SK-N-SH (cell line): ENCODE measurements at regions not wholly inside any gene's neighbourhood (a gene's known extent, or its start where the extent isn't known, plus 50 kb on each side); places are given as distances from the start of the nearest gene placed in this dataset.

Experiments
- CTCF ChIA-PET: fragments of 300-600, 350-600 bp; formaldehyde crosslinking; extraction: SDS; loops from one replicate; lab custom pipeline; 2021; lab: Yijun Ruan, JAX
- POLR2A ChIA-PET: fragments of 350-600 bp; sonication (Branson Sonifier 250); formaldehyde crosslinking; extraction: SDS; loops from one replicate; lab custom pipeline; 2020; ENCODE audit warnings: antibody characterized with exemption, inconsistent platforms; lab: Yijun Ruan, JAX
- DNase-seq: peaks from one replicate; pipeline ENCODE4 v3.0.0; 2012
- H2AFZ ChIP-seq: fragments of 200-600 bp; sonication (generic); 2 replicates; pipeline ENCODE4 v1.8.1; 2016; ENCODE audit warnings: antibody characterized with exemption, mild to moderate bottlenecking, low read depth
- H3F3A ChIP-seq: fragments of 200-600 bp; sonication (generic); replicated peaks from 2 replicates; pipeline ENCODE3; 2016; ENCODE audit warnings: antibody characterized with exemption, mild to moderate bottlenecking; ENCODE audit not compliant: insufficient read depth
- H3K27ac ChIP-seq, 2 experiments: fragments of 200-500 bp in 1 of 2; fragments of 200-600 bp in 1 of 2; sonication (Bioruptor generic) in 1 of 2; sonication (generic), shearing (Covaris generic) in 1 of 2; 2 replicates each; pipeline versions ENCODE4 v1.5.1 to v1.6.1; 2014 to 2016; ENCODE audit warnings: low read depth in 2 of 2, inconsistent platforms in 1 of 2, low read length in 1 of 2, mild to moderate bottlenecking in 1 of 2, mixed read lengths in 1 of 2
- H3K27me3 ChIP-seq: fragments of 200-600 bp; sonication (generic), shearing (Covaris generic); 2 replicates; pipeline ENCODE4 v1.6.1; 2016; ENCODE audit warnings: mixed run types; ENCODE audit not compliant: insufficient read depth
- H3K36me3 ChIP-seq, 2 experiments: fragments of 200-500 bp in 1 of 2; fragments of 200-600 bp in 1 of 2; sonication (Bioruptor generic) in 1 of 2; sonication (generic) in 1 of 2; replicated peaks in 1 of 2; 2 replicates each; pipeline versions ENCODE3 to v1.5.1; 2014 to 2016; ENCODE audit warnings: low read length in 1 of 2, mild to moderate bottlenecking in 1 of 2; ENCODE audit not compliant: insufficient read depth in 2 of 2, control insufficient read depth in 1 of 2
- H3K4me1 ChIP-seq, 2 experiments: fragments of 200-500 bp in 1 of 2; fragments of 200-600 bp in 1 of 2; sonication (Bioruptor generic) in 1 of 2; sonication (generic), shearing (Covaris generic) in 1 of 2; 2 replicates each; pipeline versions ENCODE4 v1.5.1 to v1.6.1; 2014 to 2016; ENCODE audit warnings: low read depth in 1 of 2, low read length in 1 of 2, mixed run types in 1 of 2; ENCODE audit not compliant: insufficient read depth in 2 of 2, control insufficient read depth in 1 of 2
- H3K4me2 ChIP-seq: fragments of 200-600 bp; sonication (generic), shearing (Covaris generic); 2 replicates; pipeline ENCODE4 v1.6.1; 2017; ENCODE audit warnings: mixed run types
- H3K4me3 ChIP-seq, 2 experiments: fragments of 200-500 bp in 1 of 2; fragments of 200-600 bp in 1 of 2; sonication (Bioruptor generic) in 1 of 2; sonication (generic), shearing (Covaris generic) in 1 of 2; 2 replicates each; pipeline versions ENCODE4 v1.5.1 to v1.8.1; 2014 to 2016; ENCODE audit warnings: low read depth in 2 of 2, inconsistent platforms in 1 of 2, low read length in 1 of 2, mild to moderate bottlenecking in 1 of 2, mixed read lengths in 1 of 2, moderate library complexity in 1 of 2
- H3K79me2 ChIP-seq: fragments of 200-600 bp; sonication (generic); 2 replicates; pipeline ENCODE4 v1.8.1; 2017; ENCODE audit warnings: mild to moderate bottlenecking; ENCODE audit not compliant: insufficient read depth
- H3K9ac ChIP-seq: fragments of 200-600 bp; sonication (generic); 2 replicates; pipeline ENCODE4 v1.6.1; 2017; ENCODE audit warnings: mixed run types
- H3K9me2 ChIP-seq: fragments of 200-600 bp; sonication (generic); 2 replicates; pipeline ENCODE4 v1.6.1; 2017; ENCODE audit warnings: mixed run types
- H3K9me3 ChIP-seq: fragments of 200-600 bp; sonication (generic); 2 replicates; pipeline ENCODE4 v1.6.1; 2017; ENCODE audit warnings: mixed run types, mild to moderate bottlenecking, moderate library complexity
- H4K20me1 ChIP-seq: fragments of 200-600 bp; sonication (generic); 2 replicates; pipeline ENCODE4 v1.6.1; 2017; ENCODE audit warnings: mild to moderate bottlenecking, mixed run types; ENCODE audit not compliant: insufficient read depth
- CHD2 ChIP-seq: fragments of 150-350 bp; IDR thresholded peaks from 2 replicates; pipeline ENCODE4 v1.6.1; 2018; ENCODE audit warnings: low read length; ENCODE audit not compliant: partially characterized antibody
- ELF1 ChIP-seq: IDR thresholded peaks from 2 replicates; pipeline ENCODE4 v1.4.0; 2012
- EP300 ChIP-seq, 2 experiments: IDR thresholded peaks; 2 replicates each; pipeline versions ENCODE4 v1.4.0 to v1.6.1; 2012; ENCODE audit warnings: borderline replicate concordance in 1 of 2, low read depth in 1 of 2, low read length in 1 of 2
- EZH2phosphoT487 ChIP-seq: fragments of 200-600 bp; sonication (generic); IDR thresholded peaks from 2 replicates; pipeline ENCODE4 v1.6.1; 2017; ENCODE audit warnings: low read depth, mixed run types, mild to moderate bottlenecking, antibody characterized with exemption, moderate library complexity, borderline replicate concordance
- FOXJ3 ChIP-seq: sonication (generic); formaldehyde crosslinking; IDR thresholded peaks from 2 replicates; pipeline ENCODE4 v1.5.1; 2020; ENCODE audit warnings: mild to moderate bottlenecking, missing genetic modification reagents
- FOXM1 ChIP-seq: IDR thresholded peaks from 2 replicates; pipeline ENCODE4 v1.4.0; 2012; ENCODE audit warnings: low read depth, mild to moderate bottlenecking
- GATA2 ChIP-seq: sonication (generic); formaldehyde crosslinking; IDR thresholded peaks from 2 replicates; pipeline ENCODE4 v1.5.0; 2020; ENCODE audit warnings: mild to moderate bottlenecking, missing genetic modification reagents
- MAX ChIP-seq: IDR thresholded peaks from 2 replicates; pipeline ENCODE4 v1.4.0; 2012; ENCODE audit warnings: low read depth
- MEF2A ChIP-seq: IDR thresholded peaks from 2 replicates; pipeline ENCODE4 v1.4.0; 2012; ENCODE audit warnings: low read depth, borderline replicate concordance
- NFIC ChIP-seq: IDR thresholded peaks from 2 replicates; pipeline ENCODE4 v1.4.0; 2012; ENCODE audit warnings: borderline replicate concordance
- RAD21 ChIP-seq: IDR thresholded peaks from 2 replicates; pipeline ENCODE4 v1.6.1; 2012; ENCODE audit warnings: mild to moderate bottlenecking, low read length
- RCOR1 ChIP-seq: fragments of 150-350 bp; IDR thresholded peaks from 2 replicates; pipeline ENCODE4 v1.6.1; 2017; ENCODE audit warnings: antibody characterized with exemption, low read length
- REST ChIP-seq: IDR thresholded peaks from 2 replicates; pipeline ENCODE4 v1.6.1; 2012; ENCODE audit warnings: mild to moderate bottlenecking, low read depth, low read length, moderate library complexity
- RFX5 ChIP-seq: IDR thresholded peaks from 2 replicates; pipeline ENCODE4 v1.6.1; 2012; ENCODE audit warnings: mild to moderate bottlenecking, improper control_type of control experiment, low read length
- RXRA ChIP-seq: IDR thresholded peaks from 2 replicates; pipeline ENCODE4 v1.4.0; 2012; ENCODE audit warnings: low read depth, mild to moderate bottlenecking, borderline replicate concordance
- SIN3A ChIP-seq: IDR thresholded peaks from 2 replicates; pipeline ENCODE4 v1.6.1; 2012; ENCODE audit warnings: low read depth, mild to moderate bottlenecking, low read length, moderate library complexity, borderline replicate concordance
- SMC3 ChIP-seq: IDR thresholded peaks from 2 replicates; pipeline ENCODE4 v1.6.1; 2012; ENCODE audit warnings: low read depth, low read length, improper control_type of control experiment
- TEAD4 ChIP-seq: IDR thresholded peaks from 2 replicates; pipeline ENCODE4 v1.4.0; 2012; ENCODE audit warnings: mild to moderate bottlenecking, borderline replicate concordance; ENCODE audit not compliant: insufficient read depth
- USF1 ChIP-seq: IDR thresholded peaks from 2 replicates; pipeline ENCODE4 v1.4.0; 2012; ENCODE audit warnings: low read depth, borderline replicate concordance
- USF2 ChIP-seq: fragments of 150-350 bp; IDR thresholded peaks from 2 replicates; pipeline ENCODE4 v1.6.1; 2017; ENCODE audit warnings: antibody characterized with exemption, low read length, low read depth, borderline replicate concordance
- YY1 ChIP-seq: IDR thresholded peaks from 2 replicates; pipeline ENCODE4 v1.4.0; 2012; ENCODE audit warnings: low read depth, mild to moderate bottlenecking
- WGBS: methylation state at CpG from one replicate; pipeline ENCODE4 v1.1.6; 2017; ENCODE audit warnings: low lambda C conversion rate; 5-methylcytosine and 5-hydroxymethylcytosine counted together

GRCh38 chr11:23606191-23606590, 745.9 kb upstream of the CCDC179 start (continued):
- TF ChIP-seq ELF1: no peak
- no peak for TF ChIP-seq USF2
- TF ChIP-seq TEAD4: no peak
- TF ChIP-seq EP300 (IDR thresholded peaks at IDR 0.05; ENCODE audit: borderline replicate concordance in 1 of 2, low read depth in 1 of 2, low read length in 1 of 2): no peak

- POLR2A ChIA-PET: no interaction called here
- no peak for TF ChIP-seq EP300 (IDR thresholded peaks at IDR 0.05; ENCODE audit: borderline replicate concordance in 1 of 2, low read depth in 1 of 2, low read length in 1 of 2)
- TF ChIP-seq RXRA: no peak
- no peak for TF ChIP-seq FOXM1
- TF ChIP-seq RFX5: no peak
- TF ChIP-seq FOXJ3: no peak
- H3K4me1 ChIP-seq: peaks cover 0 to 3% of the 10 kb centered on the region in 2 experiments; a peak in 2 of 4 replicates
- H3K9ac ChIP-seq: no peak overlapping the region
- WGBS: 57% methylated on average over 3 of the region's 3 CpGs
- no peaks in the 10 kb centered on the region for H3K79me2 ChIP-seq
- no peak overlapping the region for H3K4me3 ChIP-seq
- no peaks in the 10 kb centered on the region for H3K27me3 ChIP-seq
- no peaks in the 10 kb centered on the region for H4K20me1 ChIP-seq
- no peak overlapping the region for H3K4me2 ChIP-seq
- H3K9me3 ChIP-seq: no peaks in the 10 kb centered on the region
- no peaks in the 10 kb centered on the region for H3K9me2 ChIP-seq
- H2AFZ ChIP-seq: no peak overlapping the region
- H3K27ac ChIP-seq: no peak overlapping the region
- no peaks in the 10 kb centered on the region for H3K36me3 ChIP-seq
- CTCF ChIA-PET: no interaction called here
- DNase-seq: no peak
- no peaks in the 10 kb centered on the region for H3F3A ChIP-seq
These were observed 751.5 kb upstream of the CCDC179 start for GRCh38 chr11:23611726-23612125.

GRCh38 chr11:23620617-23621016, 760.3 kb upstream of the CCDC179 start:
- no peaks in the 10 kb centered on the region for H3K79me2 ChIP-seq
- H2AFZ ChIP-seq: no peak overlapping the region
- H3K27me3 ChIP-seq: no peaks in the 10 kb centered on the region
- H3K4me1 ChIP-seq: no peaks in the 10 kb centered on the region
- H3K9me3 ChIP-seq: no peaks in the 10 kb centered on the region
- no peaks in the 10 kb centered on the region for H3K9me2 ChIP-seq
- H3K4me3 ChIP-seq: no peak overlapping the region
- H3F3A ChIP-seq: no peaks in the 10 kb centered on the region
- H4K20me1 ChIP-seq: no peaks in the 10 kb centered on the region
- no peaks in the 10 kb centered on the region for H3K36me3 ChIP-seq
- no peak overlapping the region for H3K9ac ChIP-seq
- DNase-seq: no peak
- CTCF ChIA-PET: no interaction called here
- no peak overlapping the region for H3K4me2 ChIP-seq
- POLR2A ChIA-PET: no interaction called here
- H3K27ac ChIP-seq: no peak overlapping the region
- no peak for TF ChIP-seq FOXM1
- no peak for TF ChIP-seq SMC3
- no peak for TF ChIP-seq TEAD4
- no peak for TF ChIP-seq MAX
- no peak for TF ChIP-seq USF1
- no peak for TF ChIP-seq CHD2
- no peak for TF ChIP-seq GATA2 (CRISPR knock-in tag)
- TF ChIP-seq MEF2A: no peak
- TF ChIP-seq EZH2phosphoT487: no peak
- no peak for TF ChIP-seq RAD21
- TF ChIP-seq YY1: no peak
- TF ChIP-seq USF2: no peak
- TF ChIP-seq REST: no peak
- no peak for TF ChIP-seq SIN3A
- no peak for TF ChIP-seq RXRA
- TF ChIP-seq RCOR1: no peak
- no peak for TF ChIP-seq NFIC
